ENCODE measurements at regions not wholly inside any gene's neighbourhood (a gene's known extent, or its start where the extent isn't known, plus 50 kb on each side); places are given as distances from the start of the nearest gene placed in this dataset.

GRCh38 chr17:73773702-73774101 is 129.5 kb upstream of the SDK2 start:
- Histone ChIP-seq H3K9ac (ENCODE audit: low read length) (no peak overlapping the region), H3K9me3 (ENCODE audit: insufficient read depth, low read length) (no peaks in the 10 kb centered on the region), H3K4me3 (ENCODE audit: low read length) (no peak overlapping the region), H3K27me3 (ENCODE audit: low read depth, low read length) (peaks cover 3% of the 10 kb centered on the region; the same call in 1 of the 2 replicates), H3K4me1 (ENCODE audit: low read length) (no peaks in the 10 kb centered on the region), H3K27ac (ENCODE audit: low read length) (no peak overlapping the region), H3K4me2 (ENCODE audit: low read length) (no peak overlapping the region), H3K79me2 (ENCODE audit: low read length) (no peaks in the 10 kb centered on the region), H4K20me1 (ENCODE audit: insufficient read depth, low read length) (no peaks in the 10 kb centered on the region), H3K36me3 (replicated peaks; ENCODE audit: low read depth, low read length) (no peaks in the 10 kb centered on the region), H2AFZ (ENCODE audit: low read depth, low read length) (no peak overlapping the region)
- TF ChIP-seq EZH2phosphoT487 (IDR thresholded peaks at IDR 0.05; ENCODE audit: low read depth) (no peak), CTCF (IDR thresholded peaks at IDR 0.05; ENCODE audit: low read depth, low read length) (no peak)

- no peaks in the 10 kb centered on the region for H3K36me3 ChIP-seq (replicated peaks; ENCODE audit: low read depth, low read length)
- no peak overlapping the region for H3K4me2 ChIP-seq (ENCODE audit: low read length)
- no peaks in the 10 kb centered on the region for H4K20me1 ChIP-seq (ENCODE audit: insufficient read depth, low read length)
- H3K4me3 ChIP-seq (ENCODE audit: low read length): no peak overlapping the region
- H3K27me3 ChIP-seq (ENCODE audit: low read depth, low read length): peaks cover 3% of the 10 kb centered on the region; the same call in 1 of the 2 replicates
- no peaks in the 10 kb centered on the region for H3K4me1 ChIP-seq (ENCODE audit: low read length)
- no peaks in the 10 kb centered on the region for H3K79me2 ChIP-seq (ENCODE audit: low read length)
- TF ChIP-seq EZH2phosphoT487 (IDR thresholded peaks at IDR 0.05; ENCODE audit: low read depth) (no peak), CTCF (IDR thresholded peaks at IDR 0.05; ENCODE audit: low read depth, low read length) (no peak)
- no peak overlapping the region for H2AFZ ChIP-seq (ENCODE audit: low read depth, low read length)
- no peak overlapping the region for H3K27ac ChIP-seq (ENCODE audit: low read length)
- no peaks in the 10 kb centered on the region for H3K9me3 ChIP-seq (ENCODE audit: insufficient read depth, low read length)
- no peak overlapping the region for H3K9ac ChIP-seq (ENCODE audit: low read length)
Measured at GRCh38 chr17:73774852-73775251, 130.6 kb upstream of the SDK2 start.

GRCh38 chr17:73776351-73777130 is 132.3 kb upstream of the SDK2 start:
- TF ChIP-seq CTCF (IDR thresholded peaks at IDR 0.05; ENCODE audit: low read depth, low read length): no peak
- no peak for TF ChIP-seq EZH2phosphoT487 (IDR thresholded peaks at IDR 0.05; ENCODE audit: low read depth)
- H3K4me3 ChIP-seq (ENCODE audit: low read length): no peak overlapping the region
- no peaks in the 10 kb centered on the region for H4K20me1 ChIP-seq (ENCODE audit: insufficient read depth, low read length)
- no peak overlapping the region for H2AFZ ChIP-seq (ENCODE audit: low read depth, low read length)
- no peak overlapping the region for H3K27ac ChIP-seq (ENCODE audit: low read length)
- no peak overlapping the region for H3K9ac ChIP-seq (ENCODE audit: low read length)
- no peaks in the 10 kb centered on the region for H3K9me3 ChIP-seq (ENCODE audit: insufficient read depth, low read length)
- H3K79me2 ChIP-seq (ENCODE audit: low read length): no peaks in the 10 kb centered on the region
- no peak overlapping the region for H3K4me2 ChIP-seq (ENCODE audit: low read length)
- 0 out of 2 replicates have a peak, but pooled peaks cover 3% of the 10 kb centered on the region for H3K27me3 ChIP-seq (ENCODE audit: low read depth, low read length)
- H3K4me1 ChIP-seq (ENCODE audit: low read length): no peaks in the 10 kb centered on the region
- no peaks in the 10 kb centered on the region for H3K36me3 ChIP-seq (replicated peaks; ENCODE audit: low read depth, low read length)

GRCh38 chr17:73777131-73777449 is 132.8 kb upstream of the SDK2 start:
- H3K4me2 ChIP-seq (ENCODE audit: low read length): no peak overlapping the region
- H3K27ac ChIP-seq (ENCODE audit: low read length): no peak overlapping the region
- H3K36me3 ChIP-seq (replicated peaks; ENCODE audit: low read depth, low read length): no peaks in the 10 kb centered on the region
- no peak overlapping the region for H2AFZ ChIP-seq (ENCODE audit: low read depth, low read length)
- no peak overlapping the region for H3K9ac ChIP-seq (ENCODE audit: low read length)
- H3K27me3 ChIP-seq (ENCODE audit: low read depth, low read length): 0 out of 2 replicates have a peak, but pooled peaks cover 3% of the 10 kb centered on the region
- H3K4me1 ChIP-seq (ENCODE audit: low read length): no peaks in the 10 kb centered on the region
- no peaks in the 10 kb centered on the region for H3K79me2 ChIP-seq (ENCODE audit: low read length)
- TF ChIP-seq EZH2phosphoT487 (IDR thresholded peaks at IDR 0.05; ENCODE audit: low read depth): no peak
- no peak for TF ChIP-seq CTCF (IDR thresholded peaks at IDR 0.05; ENCODE audit: low read depth, low read length)
- no peak overlapping the region for H3K4me3 ChIP-seq (ENCODE audit: low read length)
- no peaks in the 10 kb centered on the region for H4K20me1 ChIP-seq (ENCODE audit: insufficient read depth, low read length)
- no peaks in the 10 kb centered on the region for H3K9me3 ChIP-seq (ENCODE audit: insufficient read depth, low read length)

All from OCI-LY3 (cell line).